Heart left ventricle (tissue), 13 donors: ENCODE measurements at regions not wholly inside any gene's neighbourhood (a gene's known extent, or its start where the extent isn't known, plus 50 kb on each side); places are given as distances from the start of the nearest gene placed in this dataset.

Experiments used
- POLR2A ChIP-seq, 2 donors: fragments of 450-650 bp; IDR thresholded peaks; one replicate each; pipeline ENCODE4 v1.6.1; 2017; ENCODE audit warnings: antibody characterized with exemption in 2 of 2, mild to moderate bottlenecking in 2 of 2, moderate library complexity in 2 of 2
- TF ChIP-seq, protein P1 (sequence below), 12 donors: fragments of 200-600 bp; sonication (generic) in 4 of 12; IDR thresholded peaks; one replicate each; pipeline versions ENCODE4 v1.5.0 to v1.8.0; 2018 to 2022; ENCODE audit warnings: antibody characterized with exemption in 12 of 12, mild to moderate bottlenecking in 5 of 12
- donor health status: ischemic (EF 13 %, LVEDD 7.1; RV severe dilation, severe dysfunction).
- donor health status: DM: no; HTN: yes; CAD: no.
- donor health status: DM: no; HTN: no; CAD: no.
- donor health status: ischemic (EF 25% LVEDD 6.9; RV normal size, moderate dysfunction).
- donor health status: ischemic (EF 25% LVEDD 5.7; RV mildly dilated, moderate dysfunction).
- donor health status: ischemic (EF 35%, LVEDD 5.7; RV mildly dilated, moderate dysfunction).
- donor health status: nonischemic (EF 11% LVEDD 7.7; RV severe dilation, severe dysfunction).
- donor health status: DM: yes; HTN: yes; CAD: no.
- donor health status: PGD.
- donor health status: ischemic (EF 29% LVEDD 5.4; RV normal size, mild dysfunction).
- donor health status: nonischemic (EF 23%, LVEDD 6.1; RV moderate dilation, normal function).

DNA sequence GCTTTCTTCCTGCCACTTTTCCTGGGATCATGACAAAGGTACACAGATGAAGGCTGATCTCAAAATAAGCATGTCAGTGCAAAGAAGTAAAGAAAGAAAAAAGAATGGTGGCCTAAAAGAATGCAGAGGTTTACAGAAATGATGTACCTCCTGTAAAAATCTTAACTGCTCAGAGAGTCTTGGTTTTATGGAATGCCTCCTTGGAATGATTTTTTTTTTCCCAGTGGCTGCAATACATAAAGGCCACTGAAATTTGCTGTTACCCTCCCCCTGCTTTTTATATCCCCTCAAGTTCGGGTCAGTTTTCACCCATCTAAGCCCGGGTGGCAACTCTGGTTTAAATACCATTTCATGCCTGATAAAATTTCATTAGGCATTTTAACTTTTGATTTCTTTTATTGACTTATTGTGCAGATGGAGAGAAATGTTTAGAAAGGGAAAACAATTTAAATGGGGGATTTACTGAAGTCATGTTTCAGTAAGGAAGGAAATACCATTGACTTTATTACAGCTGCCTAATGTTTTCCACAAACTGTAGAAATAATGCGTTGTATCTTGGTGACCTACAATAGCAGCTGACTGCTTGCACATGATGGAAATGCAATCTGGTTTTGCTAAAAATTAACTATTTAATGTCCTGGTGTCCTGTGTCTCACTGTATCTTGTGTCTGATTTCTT lies 102.5 kb downstream of the SAMD9 start:
- TF ChIP-seq, protein P1, sequence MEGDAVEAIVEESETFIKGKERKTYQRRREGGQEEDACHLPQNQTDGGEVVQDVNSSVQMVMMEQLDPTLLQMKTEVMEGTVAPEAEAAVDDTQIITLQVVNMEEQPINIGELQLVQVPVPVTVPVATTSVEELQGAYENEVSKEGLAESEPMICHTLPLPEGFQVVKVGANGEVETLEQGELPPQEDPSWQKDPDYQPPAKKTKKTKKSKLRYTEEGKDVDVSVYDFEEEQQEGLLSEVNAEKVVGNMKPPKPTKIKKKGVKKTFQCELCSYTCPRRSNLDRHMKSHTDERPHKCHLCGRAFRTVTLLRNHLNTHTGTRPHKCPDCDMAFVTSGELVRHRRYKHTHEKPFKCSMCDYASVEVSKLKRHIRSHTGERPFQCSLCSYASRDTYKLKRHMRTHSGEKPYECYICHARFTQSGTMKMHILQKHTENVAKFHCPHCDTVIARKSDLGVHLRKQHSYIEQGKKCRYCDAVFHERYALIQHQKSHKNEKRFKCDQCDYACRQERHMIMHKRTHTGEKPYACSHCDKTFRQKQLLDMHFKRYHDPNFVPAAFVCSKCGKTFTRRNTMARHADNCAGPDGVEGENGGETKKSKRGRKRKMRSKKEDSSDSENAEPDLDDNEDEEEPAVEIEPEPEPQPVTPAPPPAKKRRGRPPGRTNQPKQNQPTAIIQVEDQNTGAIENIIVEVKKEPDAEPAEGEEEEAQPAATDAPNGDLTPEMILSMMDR (IDR thresholded peaks at IDR 0.05): no peak
- TF ChIP-seq POLR2A (IDR thresholded peaks at IDR 0.05): no peak
